Fibroblast of skin of back (primary cell): ENCODE measurements at regions not wholly inside any gene's neighbourhood (a gene's known extent, or its start where the extent isn't known, plus 50 kb on each side); places are given as distances from the start of the nearest gene placed in this dataset.
A peak's percentile ranks its signal among the peaks of the same experiment; 100 is the strongest.
"Not testable (repeated sequence)": the region's sequence is repeated elsewhere in the genome, so short reads cannot be mapped to it uniquely, and the experiment has no call there.

Experiments used
- DNase-seq: peaks from one replicate; pipeline ENCODE4 v3.0.0-alpha.2; 2013

- DNase-seq, result peak; percentile 80
Measured at GRCh38 chr4:49154308-49155103, 168.4 kb downstream of the CWH43 start.

- DNase-seq, result not testable (repeated sequence)
Measured at GRCh38 chr4:49155270-49155669, 169.2 kb downstream of the CWH43 start.

- DNase-seq, result not testable (repeated sequence)
Measured at GRCh38 chr4:49156309-49156708, 170.2 kb downstream of the CWH43 start.

DNA sequence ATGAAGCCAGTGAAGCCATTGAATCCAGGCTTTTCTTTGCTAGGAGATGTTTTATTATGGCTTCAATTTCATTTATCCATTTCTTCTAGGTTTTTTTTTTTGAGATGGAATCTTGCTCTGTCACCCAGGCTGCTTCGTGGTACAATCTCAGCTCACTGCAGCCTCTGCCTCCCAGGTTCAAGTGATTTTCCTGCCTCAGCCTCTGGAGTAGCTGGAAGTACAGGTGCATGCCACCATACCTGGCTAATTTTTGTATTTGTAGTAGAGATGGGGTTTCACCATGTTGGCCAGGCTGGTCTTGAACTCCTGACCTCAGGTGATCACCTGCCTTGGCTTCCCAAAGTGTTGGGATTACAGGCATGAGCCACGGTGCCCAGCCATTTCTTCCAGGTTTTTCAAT, 171.6 kb downstream of the CWH43 start:
- not testable (repeated sequence) for DNase-seq

DNA sequence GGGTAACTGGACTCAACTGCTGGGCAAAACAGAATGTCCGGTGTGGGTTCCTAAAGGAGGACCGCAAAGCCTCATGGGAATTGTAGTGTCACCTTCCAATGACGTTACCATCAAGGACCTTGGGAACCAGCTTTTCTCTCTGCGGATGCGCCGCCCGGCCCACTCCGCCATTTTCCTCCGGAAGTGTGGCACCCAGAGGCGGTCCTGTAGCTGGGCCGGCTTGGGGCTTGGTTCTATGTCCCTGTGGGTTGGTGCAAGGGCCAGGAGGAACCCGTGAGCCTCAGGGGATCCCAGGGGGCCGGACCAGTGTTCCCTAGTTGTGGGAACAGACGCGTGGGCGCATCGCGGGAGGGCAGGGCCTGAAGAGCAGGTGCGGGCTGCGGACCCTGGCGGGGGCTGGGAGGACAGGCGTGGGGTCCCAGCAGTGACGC, 175.1 kb downstream of the CWH43 start:
- DNase-seq, result not testable (repeated sequence)

GRCh38 chr4:49164916-49165315, 178.8 kb downstream of the CWH43 start:
- DNase-seq, result not testable (repeated sequence)

DNA sequence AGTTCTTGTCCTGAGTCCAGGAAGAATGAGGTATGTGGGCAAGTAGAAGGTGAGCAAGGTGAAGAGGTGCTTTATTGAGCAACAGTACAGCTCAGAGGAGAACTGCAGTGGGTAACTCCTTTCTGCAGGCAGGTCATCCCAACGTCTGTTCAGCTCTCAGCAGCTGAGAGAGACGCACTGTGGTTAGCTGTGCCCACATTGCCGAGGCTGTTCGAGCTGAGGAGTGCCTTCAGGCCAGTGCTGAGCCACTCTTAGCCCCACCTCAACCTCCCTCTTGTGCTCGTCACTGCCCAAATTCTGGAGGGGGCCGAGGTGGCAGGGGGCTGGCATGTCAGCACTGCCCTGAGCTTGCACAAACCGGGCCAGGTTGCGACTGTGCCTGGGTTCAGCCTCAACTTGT, 191.8 kb downstream of the CWH43 start:
- DNase-seq, result not testable (repeated sequence)

- DNase-seq, result not testable (repeated sequence)
Measured at GRCh38 chr4:49181088-49181487, 195.0 kb downstream of the CWH43 start.

DNA sequence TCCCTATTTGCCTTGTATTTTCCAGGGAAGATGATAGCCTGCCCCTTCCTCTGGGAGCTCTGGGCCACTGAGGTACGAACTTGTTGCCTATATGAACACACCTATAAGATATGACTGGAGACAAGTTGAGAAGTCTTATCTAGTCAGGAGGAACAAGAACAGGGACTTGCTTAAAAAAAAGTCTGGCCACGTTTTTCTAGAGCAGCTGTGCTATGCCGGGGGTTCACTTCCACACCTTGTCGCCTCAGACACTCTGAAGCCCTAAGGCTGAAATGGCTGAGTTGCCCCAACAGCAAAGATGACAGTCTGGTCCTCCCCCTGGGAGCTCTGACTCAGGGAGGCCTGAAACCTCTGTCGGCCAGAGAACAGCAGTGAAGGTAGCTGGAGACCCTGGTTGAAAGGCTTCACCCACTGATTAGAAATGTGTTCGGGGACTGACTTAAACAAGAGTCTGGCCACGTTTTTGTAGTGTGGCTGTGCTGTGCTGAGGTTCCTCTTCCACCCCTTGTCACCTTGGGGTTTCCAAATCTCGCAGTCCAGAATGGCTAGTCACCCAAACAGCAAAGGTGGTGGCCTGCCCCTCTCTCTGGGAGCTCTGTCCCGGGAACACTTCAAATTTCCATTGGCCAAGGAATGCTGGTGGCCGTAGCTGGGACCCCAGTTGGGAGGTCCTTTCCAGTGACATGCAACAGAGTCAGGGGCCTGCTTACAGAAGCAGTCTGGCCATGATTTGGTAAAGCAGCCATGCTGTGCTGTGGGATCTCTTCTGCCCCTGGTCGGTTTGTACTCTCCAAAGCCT, 225.5 kb downstream of the CWH43 start:
- not testable (repeated sequence) for DNase-seq

DNA sequence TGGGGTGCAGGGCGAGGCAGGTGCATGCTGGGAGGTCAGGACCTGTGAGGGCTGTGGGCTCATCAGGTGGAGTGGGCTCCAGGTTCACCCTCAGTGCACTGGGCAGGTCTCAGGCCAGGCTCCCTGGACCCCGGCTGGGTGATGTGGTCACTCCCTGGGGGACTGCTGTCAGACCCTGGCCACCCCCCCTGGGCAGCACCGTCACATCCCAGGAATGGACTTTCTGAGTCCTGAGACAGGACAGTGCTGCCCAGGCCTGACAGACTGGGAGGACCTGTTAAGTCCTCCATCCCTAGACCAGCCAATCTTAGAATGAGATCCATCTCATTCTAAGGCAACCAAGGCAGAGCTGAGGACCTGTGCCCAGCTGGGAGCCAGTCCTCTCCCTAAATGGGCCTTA, 227.2 kb downstream of the CWH43 start:
- DNase-seq, result not testable (repeated sequence)

DNA sequence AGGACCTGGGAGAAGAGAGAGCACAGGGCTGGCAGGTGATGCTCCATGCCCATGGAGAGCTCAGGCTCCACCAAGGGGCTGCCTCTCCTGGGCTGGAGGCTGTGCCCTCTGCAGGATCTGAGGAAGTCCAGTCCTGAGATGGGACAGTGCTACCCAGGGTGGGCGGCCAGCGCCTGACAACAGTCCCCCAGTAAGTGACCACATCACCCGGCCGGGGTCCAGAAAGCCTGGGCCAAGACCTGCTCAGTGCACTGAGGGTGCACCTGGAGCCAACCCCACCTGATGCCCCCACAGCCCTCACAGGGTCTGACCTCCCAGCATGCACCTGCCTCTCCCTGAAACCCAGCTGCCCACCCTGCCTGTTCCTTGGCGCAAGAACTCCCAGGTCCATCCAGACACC, 227.7 kb downstream of the CWH43 start:
- not testable (repeated sequence) for DNase-seq

- not testable (repeated sequence) for DNase-seq
Measured at GRCh38 chr4:49214453-49215081, 228.5 kb downstream of the CWH43 start.

DNA sequence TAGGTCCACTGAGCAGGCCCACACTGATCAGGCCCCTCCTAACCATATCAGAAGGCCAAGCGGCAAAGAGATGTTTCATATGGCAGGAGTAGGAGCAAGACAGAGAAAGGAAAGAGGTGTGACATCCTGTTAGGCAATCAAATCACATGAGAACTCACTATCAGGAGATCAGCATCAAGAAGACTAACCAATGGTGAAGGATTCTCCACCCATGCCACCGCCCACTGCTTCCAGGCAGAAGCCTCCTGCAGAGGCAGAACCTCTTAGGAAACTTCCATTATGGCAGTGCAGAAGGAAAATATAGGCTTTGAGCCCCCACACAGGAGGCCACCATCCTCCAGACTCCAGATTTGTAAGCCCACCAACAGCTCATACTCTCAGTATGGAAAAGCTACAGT, 229.0 kb downstream of the CWH43 start:
- not testable (repeated sequence) for DNase-seq

DNA sequence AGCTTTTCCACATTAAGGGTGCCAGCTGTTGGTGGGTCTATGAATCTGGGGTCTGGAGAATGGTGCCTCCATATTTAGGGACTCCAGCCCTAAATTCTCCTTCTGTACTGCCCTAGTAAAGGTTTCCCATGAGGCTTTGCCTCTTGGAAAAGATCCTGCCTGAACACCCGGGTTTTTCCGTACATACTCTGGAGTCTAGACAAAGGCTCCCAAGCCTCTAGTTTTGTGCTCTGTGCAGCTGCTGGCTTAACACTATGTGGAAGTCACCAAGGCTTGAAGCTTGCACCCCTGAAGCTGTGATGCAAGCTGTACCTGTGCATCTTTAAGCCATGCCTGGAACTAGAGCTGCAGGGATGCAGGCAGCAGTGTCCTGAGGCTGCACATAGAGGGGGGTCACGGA, 230.5 kb downstream of the CWH43 start:
- not testable (repeated sequence) for DNase-seq

- no peak for DNase-seq
Measured at GRCh38 chr4:49217492-49217891, 231.4 kb downstream of the CWH43 start.

DNA sequence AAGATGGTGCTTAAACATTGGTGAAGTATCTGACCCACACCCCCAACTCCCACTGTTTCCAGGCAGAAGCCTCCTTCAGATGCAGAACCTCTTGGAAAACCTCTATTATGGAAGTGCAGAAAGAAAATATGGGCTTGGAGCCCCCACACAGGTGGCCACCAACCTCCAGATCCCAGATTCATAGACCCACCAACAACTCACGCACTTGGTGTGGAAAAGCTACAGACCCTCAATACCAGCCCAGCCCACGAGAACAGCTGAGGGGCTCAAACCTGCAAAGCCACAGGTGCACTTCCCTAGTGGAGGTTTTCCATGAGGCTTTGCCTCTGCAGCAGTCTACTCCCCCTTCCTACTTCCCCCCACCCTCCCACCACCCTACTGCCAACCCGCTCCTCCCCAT, 232.0 kb downstream of the CWH43 start:
- DNase-seq, result not testable (repeated sequence)

DNA sequence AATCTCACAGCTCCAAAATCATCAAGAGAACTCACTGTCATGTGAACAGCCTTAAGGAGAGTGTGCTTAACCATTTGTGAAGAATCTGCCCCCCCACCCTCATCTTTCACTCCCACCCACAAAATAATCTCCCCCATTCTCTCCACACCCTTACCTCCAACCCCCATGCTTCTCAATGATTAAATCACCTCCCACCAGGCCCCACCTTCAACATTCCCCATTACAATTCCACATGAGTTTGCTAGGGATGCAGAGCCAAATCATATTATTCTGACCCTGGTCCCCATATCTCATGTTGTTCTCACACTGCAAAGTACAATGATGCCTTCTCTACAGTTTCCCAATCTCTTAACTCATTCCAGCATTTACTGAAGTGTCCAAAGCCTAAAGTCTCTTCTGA, 232.9 kb downstream of the CWH43 start:
- DNase-seq, result not testable (repeated sequence)

- not testable (repeated sequence) for DNase-seq
Measured at GRCh38 chr4:49219489-49220225, 233.6 kb downstream of the CWH43 start.

DNA sequence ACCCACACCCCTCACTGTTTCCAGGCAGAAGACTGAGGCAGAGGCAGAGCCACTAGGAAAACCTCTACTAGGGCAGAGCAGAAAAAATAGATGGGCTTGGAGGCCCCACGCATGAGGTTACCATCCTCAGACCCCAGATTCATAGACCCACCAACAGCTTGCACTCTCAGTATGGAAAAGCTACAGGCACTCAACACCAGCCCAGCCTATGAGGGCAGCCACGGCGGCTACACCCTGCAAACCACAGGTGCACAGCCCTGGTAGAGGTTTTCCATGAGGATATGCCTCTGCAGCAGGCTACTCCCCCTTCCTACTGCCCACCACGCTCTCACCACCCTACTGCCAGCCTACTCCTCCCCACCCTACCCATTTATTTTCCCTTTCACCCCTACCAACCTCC, 235.1 kb downstream of the CWH43 start:
- no peak for DNase-seq

DNA sequence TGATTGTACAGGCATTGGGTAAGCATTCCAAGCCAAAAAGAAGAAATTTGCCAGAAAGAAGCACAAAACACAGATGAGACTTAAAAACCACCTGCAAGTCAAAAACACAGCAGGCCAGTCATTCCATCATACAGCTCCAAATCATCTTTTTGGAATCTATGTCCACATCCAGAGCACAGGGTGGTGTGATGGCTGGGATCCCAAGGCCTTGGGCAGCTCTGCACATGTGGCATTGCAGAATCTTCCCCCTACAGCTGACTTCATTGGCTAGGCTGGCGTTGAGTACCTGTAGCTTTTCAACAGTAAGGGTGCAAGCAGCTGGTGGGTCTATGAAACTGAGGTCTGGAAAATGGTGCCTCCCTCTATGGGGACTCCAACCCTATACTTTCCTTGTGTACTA, 236.7 kb downstream of the CWH43 start:
- DNase-seq, result not testable (repeated sequence)

DNA sequence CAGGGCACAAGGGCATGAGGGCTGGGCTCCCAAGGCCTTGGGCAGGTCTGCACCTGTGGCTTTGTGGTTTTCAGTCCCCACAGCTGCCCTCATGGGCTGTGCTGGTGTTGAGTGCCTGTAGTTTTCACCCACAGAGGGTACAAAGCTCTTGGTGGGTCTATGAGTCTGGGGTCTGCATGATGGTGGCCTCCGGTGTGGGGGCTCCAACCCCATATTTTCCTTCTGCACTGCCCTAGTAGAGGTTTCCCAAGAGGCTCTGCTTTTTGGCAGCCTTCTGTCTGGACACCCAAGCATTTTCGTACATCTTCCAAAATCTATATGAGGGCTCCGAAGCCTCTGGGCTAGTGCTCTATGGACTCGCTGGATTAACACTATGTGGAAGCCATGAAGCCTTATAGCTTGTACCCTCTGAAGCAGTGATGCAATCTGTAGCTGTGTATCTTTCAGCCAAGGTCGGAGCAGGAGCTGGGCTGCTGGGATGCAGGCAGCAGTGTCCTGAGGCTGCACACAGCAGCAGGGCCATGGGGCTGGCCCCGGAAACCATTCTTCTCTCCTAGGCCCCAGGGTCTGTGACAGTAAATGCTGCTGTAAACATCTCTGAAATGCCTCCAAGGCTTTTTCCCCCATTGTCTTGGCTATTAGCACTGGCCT, 240.3 kb downstream of the CWH43 start:
- not testable (repeated sequence) for DNase-seq

DNA sequence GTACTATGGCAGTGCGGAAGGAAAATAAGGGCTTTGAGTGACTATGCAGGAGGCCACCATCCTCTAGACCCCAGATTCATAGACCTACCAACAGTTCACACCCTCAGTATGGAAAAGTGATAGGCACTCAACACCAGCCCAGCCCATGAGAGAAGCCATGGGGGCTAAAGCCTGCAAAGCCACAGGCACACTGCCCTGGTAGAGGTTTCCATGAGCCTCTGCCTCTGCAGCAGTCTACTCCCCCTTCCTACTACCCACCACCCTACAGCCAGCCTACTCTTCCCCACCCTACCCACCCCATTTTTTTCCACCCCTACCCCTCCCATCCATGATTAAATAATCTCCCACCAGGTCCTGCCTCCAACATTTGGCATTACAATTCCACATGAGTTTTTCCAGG, 241.9 kb downstream of the CWH43 start:
- not testable (repeated sequence) for DNase-seq
